ENCODE measurements at regions not wholly inside any gene's neighbourhood (a gene's known extent, or its start where the extent isn't known, plus 50 kb on each side); places are given as distances from the start of the nearest gene placed in this dataset.
A peak's percentile ranks its signal among the peaks of the same experiment; 100 is the strongest.
"Not testable (repeated sequence)": the region's sequence is repeated elsewhere in the genome, so short reads cannot be mapped to it uniquely, and the experiment has no call there.

DNA sequence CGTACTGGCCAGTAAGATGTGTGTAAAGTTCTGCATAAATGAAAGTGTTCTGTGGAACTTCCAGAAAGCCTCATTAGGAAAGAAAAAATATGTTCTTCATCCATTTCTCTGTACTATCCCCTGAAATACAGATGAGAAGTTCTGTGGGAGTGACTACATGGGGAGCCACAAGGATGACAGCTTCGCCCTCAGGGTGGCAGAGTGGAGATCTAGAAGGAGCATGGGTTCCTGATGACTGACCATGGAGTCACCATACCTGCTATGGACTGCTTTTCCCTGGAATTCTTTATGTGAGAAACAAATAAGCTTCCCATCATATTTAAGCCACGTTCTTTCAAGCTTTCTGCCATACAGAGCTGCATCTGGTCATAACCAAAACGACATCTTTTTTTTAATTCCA is 113.9 kb upstream of the RGS1 start:
- intact Hi-C loops (cut with DNase I): no loop called here
- Histone ChIP-seq H3K4me1 (no peaks in the 10 kb centered on the region), H3K27me3 (no peaks in the 10 kb centered on the region), H3K9me3 (no peaks in the 10 kb centered on the region), H3K27ac (no peak overlapping the region), H3K36me3 (replicated peaks in 1 of 2; ENCODE audit: insufficient read depth in 1 of 2, low read depth in 2 of 2) (no peaks in the 10 kb centered on the region), H3K4me3 (no peak overlapping the region)
- WGBS, 2 donors: 73 to 74% methylated on average over 4 of the region's 4 CpGs
- TF ChIP-seq POLR2A (IDR thresholded peaks at IDR 0.05) (no peak), CTCF (IDR thresholded peaks at IDR 0.05) (no peak)
- ATAC-seq: no peak
- DNase-seq: no peak

DNA sequence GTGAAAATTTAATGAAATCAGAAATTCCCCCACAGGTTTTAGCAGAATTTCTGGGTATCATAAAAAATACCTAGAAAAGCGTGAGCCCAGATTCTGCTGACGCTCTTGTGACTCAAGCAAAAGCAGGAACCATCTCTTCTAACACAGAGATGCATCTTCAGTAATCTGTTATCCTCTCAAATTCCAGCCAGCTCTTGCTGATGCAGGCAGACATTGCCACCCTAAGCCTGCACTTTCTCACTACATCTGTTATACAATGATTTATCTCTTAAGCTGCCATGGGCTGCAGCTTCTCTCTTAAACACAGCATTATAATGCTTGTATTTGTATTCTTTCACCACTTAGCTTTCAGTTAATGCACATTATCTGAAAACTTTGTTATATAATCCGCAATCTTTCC is 113.0 kb upstream of the RGS1 start:
- H3K27ac ChIP-seq: no peak overlapping the region
- no peaks in the 10 kb centered on the region for H3K9me3 ChIP-seq
- H3K4me1 ChIP-seq: no peaks in the 10 kb centered on the region
- 63 to 73% methylated on average over 3 of the region's 3 CpGs for WGBS, 2 donors
- no peaks in the 10 kb centered on the region for H3K27me3 ChIP-seq
- intact Hi-C loops (cut with DNase I): no loop called here
- no peak overlapping the region for H3K4me3 ChIP-seq
- ATAC-seq (no peak), DNase-seq (no peak)
- TF ChIP-seq CTCF (IDR thresholded peaks at IDR 0.05): no peak
- no peak for TF ChIP-seq POLR2A (IDR thresholded peaks at IDR 0.05)
- H3K36me3 ChIP-seq (replicated peaks in 1 of 2; ENCODE audit: insufficient read depth in 1 of 2, low read depth in 2 of 2): no peaks in the 10 kb centered on the region

- no peak overlapping the region for H3K27ac ChIP-seq
- no peaks in the 10 kb centered on the region for H3K4me1 ChIP-seq
- no peak overlapping the region for H3K4me3 ChIP-seq
- ATAC-seq (no peak), DNase-seq (no peak)
- no peaks in the 10 kb centered on the region for H3K27me3 ChIP-seq
- no peaks in the 10 kb centered on the region for H3K36me3 ChIP-seq (replicated peaks in 1 of 2; ENCODE audit: insufficient read depth in 1 of 2, low read depth in 2 of 2)
- no peak for TF ChIP-seq CTCF (IDR thresholded peaks at IDR 0.05)
- no peak for TF ChIP-seq POLR2A (IDR thresholded peaks at IDR 0.05)
- WGBS, 2 donors: 65 to 71% methylated on average over 3 of the region's 3 CpGs
- H3K9me3 ChIP-seq: no peaks in the 10 kb centered on the region
- intact Hi-C loops (cut with DNase I): no loop called here
Measured at GRCh38 chr1:192463661-192464060, 111.9 kb upstream of the RGS1 start.

GRCh38 chr1:192465221-192465620 is 110.4 kb upstream of the RGS1 start:
- DNase-seq; H3K27ac ChIP-seq; H3K27me3 ChIP-seq; H3K4me1 ChIP-seq; H3K4me3 ChIP-seq; H3K9me3 ChIP-seq; intact Hi-C loops (cut with DNase I); H3K36me3 ChIP-seq (replicated peaks in 1 of 2; ENCODE audit: insufficient read depth in 1 of 2, low read depth in 2 of 2); ATAC-seq: not testable (repeated sequence)
- WGBS, 2 donors: 76 to 83% methylated on average over 4 of the region's 4 CpGs

DNA sequence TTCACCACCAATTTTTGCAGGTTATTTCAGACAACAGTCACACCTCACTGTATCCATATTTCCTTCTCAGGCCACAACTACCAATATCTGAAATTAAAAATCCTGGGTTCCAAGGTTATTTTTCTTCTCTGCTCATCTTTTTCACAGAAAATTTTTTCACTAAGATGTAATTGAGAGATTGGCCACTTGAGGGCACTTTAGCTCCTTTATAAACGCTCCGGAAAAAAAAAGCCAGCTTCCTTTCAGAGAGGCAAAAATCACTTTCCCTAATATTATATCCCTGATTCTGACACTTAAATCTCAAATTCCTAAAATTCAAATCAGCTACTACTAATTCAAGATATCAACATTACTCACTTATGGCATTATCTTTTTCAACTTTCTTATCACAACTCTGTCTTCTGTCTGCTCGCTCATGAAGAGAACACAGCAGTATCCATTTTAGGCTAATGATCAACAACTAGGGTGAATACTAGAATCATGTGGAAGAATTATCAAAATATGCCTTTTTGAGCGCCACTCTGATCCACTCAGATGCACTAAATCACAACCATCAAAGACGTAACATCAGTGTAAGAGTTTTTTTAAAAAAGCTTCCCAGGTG is 101.4 kb upstream of the RGS1 start:
- TF ChIP-seq POLR2A (IDR thresholded peaks at IDR 0.05): no peak
- TF ChIP-seq CTCF (IDR thresholded peaks at IDR 0.05): peak; percentile 35 to 73 (median 66)
- H3K27me3 ChIP-seq: no peaks in the 10 kb centered on the region
- 30 to 33% methylated on average over 5 of the region's 5 CpGs for WGBS, 2 donors

More for the DNA sequence above, 101.4 kb upstream of the RGS1 start:
- Histone ChIP-seq H3K27ac (no peak overlapping the region), H3K4me3 (no peak overlapping the region), H3K4me1 (no peaks in the 10 kb centered on the region), H3K36me3 (replicated peaks in 1 of 2; ENCODE audit: insufficient read depth in 1 of 2, low read depth in 2 of 2) (no peaks in the 10 kb centered on the region), H3K9me3 (no peaks in the 10 kb centered on the region)
- intact Hi-C loops (cut with DNase I): loop anchor here (10.0 kb wide), 2 partner anchors 131 to 541 kb away; no protein-coding TSS in a partner anchor
- ATAC-seq: peak; percentile 55
- DNase-seq: no peak
